Thoracic aorta (tissue), 2 donors: ENCODE measurements at regions not wholly inside any gene's neighbourhood (a gene's known extent, or its start where the extent isn't known, plus 50 kb on each side); places are given as distances from the start of the nearest gene placed in this dataset.

Experiments used
- ATAC-seq: fragments of 150-250 bp; one replicate; pipeline ENCODE4 v1.8.0; 2017; ENCODE audit warnings: low read depth; ENCODE audit not compliant: insufficient number of reproducible peaks, low FRiP score
- DNase-seq: peaks from one replicate; pipeline ENCODE4 v3.0.0-alpha.2; 2020; ENCODE audit warnings: low spot score
- H3K27ac ChIP-seq, 2 donors: fragments of 200-600 bp; sonication (generic); 1 replicate in 1 of 2; 2 replicates in 1 of 2; pipeline ENCODE4 v1.5.1; 2016; ENCODE audit warnings: mild to moderate bottlenecking in 2 of 2, moderate library complexity in 2 of 2
- H3K27me3 ChIP-seq: fragments of 200-600 bp; sonication (generic); replicated peaks from 2 replicates; pipeline ENCODE4 v1.6.0; 2016; ENCODE audit warnings: mild to moderate bottlenecking; ENCODE audit not compliant: insufficient read depth
- H3K36me3 ChIP-seq: fragments of 200-600 bp; sonication (generic); one replicate; pipeline ENCODE4 v1.5.1; 2016
- H3K4me1 ChIP-seq, 2 donors: fragments of 200-600 bp; sonication (generic); 1 replicate in 1 of 2; 2 replicates in 1 of 2; pipeline versions ENCODE4 v1.5.1 to v1.6.0; 2016; ENCODE audit warnings: low read depth in 2 of 2, mild to moderate bottlenecking in 1 of 2; ENCODE audit not compliant: control insufficient read depth in 1 of 2
- H3K4me3 ChIP-seq: fragments of 200-600 bp; sonication (generic); 2 replicates; pipeline ENCODE4 v1.5.1; 2016; ENCODE audit warnings: mild to moderate bottlenecking
- H3K9me3 ChIP-seq: fragments of 200-600 bp; sonication (generic); 2 replicates; pipeline ENCODE4 v1.5.1; 2016
- CTCF ChIP-seq: fragments of 200-600 bp; sonication (generic); IDR thresholded peaks from one replicate; pipeline ENCODE4 v1.5.1; 2019; ENCODE audit warnings: antibody characterized with exemption

GRCh38 chr5:107291866-107292265, 378.9 kb downstream of the EFNA5 start:
- Histone ChIP-seq H3K27ac (no peak overlapping the region), H3K4me3 (no peak overlapping the region), H3K4me1 (no peaks in the 10 kb centered on the region), H3K27me3 (no peaks in the 10 kb centered on the region), H3K9me3 (no peaks in the 10 kb centered on the region), H3K36me3 (no peaks in the 10 kb centered on the region)
- DNase-seq (no peak), ATAC-seq (no peak)
- no peak for TF ChIP-seq CTCF

- H3K9me3 ChIP-seq: no peaks in the 10 kb centered on the region
- no peaks in the 10 kb centered on the region for H3K36me3 ChIP-seq
- no peak for TF ChIP-seq CTCF
- no peaks in the 10 kb centered on the region for H3K27me3 ChIP-seq
- no peaks in the 10 kb centered on the region for H3K4me1 ChIP-seq
- no peak for DNase-seq
- no peak overlapping the region for H3K4me3 ChIP-seq
- ATAC-seq: no peak
- no peak overlapping the region for H3K27ac ChIP-seq
Observed at GRCh38 chr5:107290780-107291398, 379.8 kb downstream of the EFNA5 start.

- no peak for TF ChIP-seq CTCF
- Histone ChIP-seq H3K4me3 (no peak overlapping the region), H3K4me1 (no peaks in the 10 kb centered on the region), H3K9me3 (no peaks in the 10 kb centered on the region), H3K36me3 (no peaks in the 10 kb centered on the region), H3K27me3 (no peaks in the 10 kb centered on the region), H3K27ac (no peak overlapping the region)
- DNase-seq (no peak), ATAC-seq (no peak)
Observed at GRCh38 chr5:107289030-107289714, 381.6 kb downstream of the EFNA5 start.

GRCh38 chr5:107286447-107287098, 384.2 kb downstream of the EFNA5 start:
- H3K27ac ChIP-seq: no peak overlapping the region
- H3K27me3 ChIP-seq: no peaks in the 10 kb centered on the region
- no peaks in the 10 kb centered on the region for H3K4me1 ChIP-seq
- H3K4me3 ChIP-seq: no peak overlapping the region
- DNase-seq (no peak), ATAC-seq (no peak)
- no peaks in the 10 kb centered on the region for H3K9me3 ChIP-seq
- H3K36me3 ChIP-seq: no peaks in the 10 kb centered on the region
- TF ChIP-seq CTCF: no peak

GRCh38 chr5:107285772-107286171, 385.0 kb downstream of the EFNA5 start:
- Histone ChIP-seq H3K4me3 (no peak overlapping the region), H3K9me3 (no peaks in the 10 kb centered on the region), H3K27ac (no peak overlapping the region), H3K36me3 (no peaks in the 10 kb centered on the region), H3K27me3 (no peaks in the 10 kb centered on the region), H3K4me1 (no peaks in the 10 kb centered on the region)
- TF ChIP-seq CTCF: no peak
- DNase-seq: no peak
- no peak for ATAC-seq
